Endothelial cell of umbilical vein (primary cell): ENCODE measurements at regions not wholly inside any gene's neighbourhood (a gene's known extent, or its start where the extent isn't known, plus 50 kb on each side); places are given as distances from the start of the nearest gene placed in this dataset.
A peak's percentile ranks its signal among the peaks of the same experiment; 100 is the strongest.

Experiments
- BruUV-seq: library from RNA; stranded (reverse); fragments of 400-500 nt; replicated peaks from 2 replicates; lab custom pipeline; 2021; lab: Mats Ljungman, UMichigan
- CTCF ChIA-PET: fragments of 300-600, 350-600 bp; sonication (Branson Sonifier 250); formaldehyde crosslinking; loops from one replicate; lab custom pipeline; 2021; ENCODE audit warnings: antibody characterized with exemption, inconsistent platforms; lab: Charles Lee
- POLR2A ChIA-PET: fragments of 300-600, 350-600 bp; sonication (Branson Sonifier 250); formaldehyde crosslinking; loops from one replicate; lab custom pipeline; 2021; ENCODE audit warnings: antibody characterized with exemption, inconsistent platforms; lab: Charles Lee
- DNase-seq: peaks from one replicate; pipeline ENCODE4 v3.0.0-alpha.2; 2011; ENCODE audit warnings: low read depth, low spot score
- FAIRE-seq: peaks from 2 replicates; lab custom pipeline; 2011; peaks lifted over from hg19 to GRCh38; lab: Jason Lieb, UNC
- H2AFZ ChIP-seq: 2 replicates; pipeline ENCODE4 v1.6.0; 2012; ENCODE audit warnings: low read depth, low read length, control low read depth, inconsistent platforms
- H3K27ac ChIP-seq: 2 replicates; pipeline ENCODE4 v1.5.1; 2011; ENCODE audit warnings: low read depth, mild to moderate bottlenecking, control low read depth, low read length, moderate library complexity; ENCODE audit not compliant: insufficient read depth
- H3K27me3 ChIP-seq, 2 experiments: 2 replicates each; pipeline versions ENCODE4 v1.6.0 to v1.6.1; 2011; ENCODE audit warnings: low read length in 2 of 2, mixed read lengths in 1 of 2; ENCODE audit not compliant: control insufficient read depth in 2 of 2, insufficient read depth in 2 of 2
- H3K36me3 ChIP-seq, 2 experiments: 2 replicates in 1 of 2; 3 replicates in 1 of 2; pipeline ENCODE4 v1.5.1; 2011; ENCODE audit warnings: low read length in 2 of 2, mild to moderate bottlenecking in 1 of 2, moderate library complexity in 1 of 2; ENCODE audit not compliant: control insufficient read depth in 2 of 2, insufficient read depth in 2 of 2; ENCODE audit errors: extremely low read depth in 1 of 2
- H3K4me1 ChIP-seq: 3 replicates; pipeline ENCODE4 v1.5.1; 2011; ENCODE audit warnings: mild to moderate bottlenecking, low read length; ENCODE audit not compliant: control insufficient read depth, insufficient read depth; ENCODE audit errors: extremely low read depth
- H3K4me2 ChIP-seq: 2 replicates; pipeline ENCODE4 v1.6.1; 2011; ENCODE audit warnings: low read length, control low read depth, mixed read lengths; ENCODE audit not compliant: insufficient read depth
- H3K4me3 ChIP-seq, 3 experiments: fragments of 200-600 bp in 1 of 3; sonication (generic), shearing (Covaris generic) in 1 of 3; replicated peaks in 1 of 3; 2 replicates each; pipeline ENCODE4 v1.5.1; 2011 to 2016; ENCODE audit warnings: control low read depth in 3 of 3, low read length in 3 of 3, mild to moderate bottlenecking in 2 of 3, inconsistent platforms in 1 of 3, low read depth in 1 of 3, moderate library complexity in 1 of 3; ENCODE audit not compliant: insufficient read depth in 1 of 3
- H3K79me2 ChIP-seq: 2 replicates; pipeline ENCODE4 v1.6.0; 2012; ENCODE audit warnings: low read length, inconsistent platforms; ENCODE audit not compliant: control insufficient read depth, insufficient read depth
- H3K9ac ChIP-seq: replicated peaks from 2 replicates; pipeline ENCODE3; 2011; ENCODE audit warnings: low read length, control low read depth; ENCODE audit not compliant: insufficient read depth; ENCODE audit errors: extremely low read depth
- H3K9me1 ChIP-seq: replicated peaks from 3 replicates; pipeline ENCODE4 v1.6.0; 2011; ENCODE audit warnings: mild to moderate bottlenecking, low read length; ENCODE audit not compliant: control insufficient read depth, insufficient read depth; ENCODE audit errors: extremely low read depth
- H3K9me3 ChIP-seq: replicated peaks from 2 replicates; pipeline ENCODE4 v1.5.1; 2012; ENCODE audit warnings: low read length, inconsistent platforms; ENCODE audit not compliant: control insufficient read depth, insufficient read depth
- H4K20me1 ChIP-seq: replicated peaks from 2 replicates; pipeline ENCODE3; 2011; ENCODE audit warnings: mild to moderate bottlenecking, low read length; ENCODE audit not compliant: control insufficient read depth, insufficient read depth; ENCODE audit errors: extremely low read depth
- CTCF ChIP-seq, 2 donors: IDR thresholded peaks; 1 replicate in 1 of 2; 2 replicates in 1 of 2; pipeline ENCODE4 v1.5.1; 2011; ENCODE audit warnings: low read length in 2 of 2, mild to moderate bottlenecking in 2 of 2, moderate library complexity in 2 of 2, control low read depth in 1 of 2, inconsistent platforms in 1 of 2, low read depth in 1 of 2; ENCODE audit not compliant: insufficient read depth in 1 of 2; ENCODE audit errors: extremely low read depth in 1 of 2
- EZH2 ChIP-seq: IDR thresholded peaks from 2 replicates; pipeline ENCODE4 v1.6.1; 2012; ENCODE audit warnings: borderline replicate concordance, low read depth, mild to moderate bottlenecking, moderate library complexity, low read length, inconsistent platforms; ENCODE audit not compliant: severe bottlenecking
- FOS ChIP-seq: IDR thresholded peaks from 2 replicates; pipeline ENCODE4 v1.6.1; 2011; ENCODE audit warnings: mild to moderate bottlenecking, low read length, moderate library complexity, borderline replicate concordance; ENCODE audit not compliant: insufficient read depth
- GATA2 ChIP-seq: IDR thresholded peaks from 2 replicates; pipeline ENCODE4 v1.7.0; 2011; ENCODE audit warnings: low read depth, mild to moderate bottlenecking, moderate library complexity, mixed read lengths, low read length; ENCODE audit not compliant: insufficient read length, insufficient read depth
- JUN ChIP-seq: IDR thresholded peaks from 2 replicates; pipeline ENCODE4 v1.6.1; 2011; ENCODE audit warnings: borderline replicate concordance, low read depth; ENCODE audit not compliant: insufficient read length, insufficient read depth
- MAX ChIP-seq: IDR thresholded peaks from 2 replicates; pipeline ENCODE4 v1.6.1; 2011; ENCODE audit not compliant: insufficient read depth, insufficient read length
- MYC ChIP-seq: IDR thresholded peaks from one replicate; pipeline ENCODE4 v1.6.1; 2011; ENCODE audit warnings: mild to moderate bottlenecking, low read depth, low read length
- POLR2A ChIP-seq: IDR thresholded peaks from 2 replicates; pipeline ENCODE4 v1.6.1; 2012; ENCODE audit warnings: low read depth, mild to moderate bottlenecking, control low read depth, low read length
- POLR2AphosphoS5 ChIP-seq: IDR thresholded peaks from 2 replicates; pipeline ENCODE4 v1.6.1; 2012; ENCODE audit warnings: low read depth, mild to moderate bottlenecking, control low read depth, low read length, moderate library complexity; ENCODE audit not compliant: insufficient read depth
- dilution Hi-C: fragments of 300-500 bp; cut with MboI; formaldehyde crosslinking; loops from one replicate; pipeline ENCODE4 v1.15.0; 2019; ENCODE audit warnings: low sequenced_read_pairs; ENCODE audit not compliant: extremely low pct_ligation_motif_present
- intact Hi-C: fragments of 100-400 bp; cut with micrococcal nuclease; formaldehyde crosslinking; loops from one replicate; pipeline ENCODE4 v1.10.0; 2022

GRCh38 chr13:103926118-103926517 lies 859.9 kb upstream of the SLC10A2 start:
- Histone ChIP-seq H4K20me1 (no peaks in the 10 kb centered on the region), H3K36me3 (no peaks in the 10 kb centered on the region), H3K27ac (no peak overlapping the region), H3K4me2 (no peak overlapping the region), H3K27me3 (no peaks in the 10 kb centered on the region), H3K9me1 (no peaks in the 10 kb centered on the region), H3K79me2 (no peaks in the 10 kb centered on the region), H3K9me3 (no peaks in the 10 kb centered on the region), H2AFZ (peak overlapping the region; percentile 54), H3K4me3 (no peak overlapping the region), H3K9ac (no peak overlapping the region), H3K4me1 (no peaks in the 10 kb centered on the region)
- no peak for FAIRE-seq
- POLR2A ChIA-PET = interaction anchor here (0.6 kb wide), 1 partner anchor 335 kb away, joined by 3 read pairs; no protein-coding TSS in a partner anchor
- no TSS peak for BruUV-seq
- DNase-seq = no peak
- dilution Hi-C loops = no loop called here
- TF ChIP-seq MAX (no peak), FOS (no peak), EZH2 (no peak), POLR2AphosphoS5 (no peak), CTCF (IDR thresholded peaks at IDR 0.05; ENCODE audit: extremely low read depth in 1 of 2, insufficient read depth in 1 of 2, low read depth in 1 of 2, low read length in 2 of 2) (no peak), GATA2 (no peak), JUN (no peak), POLR2A (no peak), MYC (no peak)
- intact Hi-C loops = no loop called here
- CTCF ChIA-PET = interaction anchor here (0.9 kb wide), 1 partner anchor 12 kb away, joined by 3 read pairs; no protein-coding TSS in a partner anchor
